ENCODE measurements at regions not wholly inside any gene's neighbourhood (a gene's known extent, or its start where the extent isn't known, plus 50 kb on each side); places are given as distances from the start of the nearest gene placed in this dataset.

DNA sequence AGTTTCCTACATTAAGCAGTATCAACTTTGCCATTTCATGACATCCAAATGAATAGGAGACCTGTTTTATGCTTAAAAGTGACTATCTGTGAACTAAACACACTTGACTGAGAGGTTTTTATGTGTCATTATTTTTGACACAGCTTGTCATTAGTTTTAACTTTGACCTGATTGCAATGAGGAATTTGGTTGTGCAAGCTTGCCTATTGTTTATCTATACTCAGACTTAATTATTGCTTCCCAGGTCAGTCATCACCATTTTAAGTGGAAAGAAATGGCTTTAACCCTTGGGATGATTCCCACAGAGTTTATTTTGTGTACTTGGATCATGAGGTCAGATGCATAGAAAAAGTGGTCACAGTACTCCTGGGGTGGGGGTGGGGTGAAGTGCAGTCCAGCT, 171.0 kb upstream of the PRICKLE1 start:
- TF ChIP-seq, protein P1, sequence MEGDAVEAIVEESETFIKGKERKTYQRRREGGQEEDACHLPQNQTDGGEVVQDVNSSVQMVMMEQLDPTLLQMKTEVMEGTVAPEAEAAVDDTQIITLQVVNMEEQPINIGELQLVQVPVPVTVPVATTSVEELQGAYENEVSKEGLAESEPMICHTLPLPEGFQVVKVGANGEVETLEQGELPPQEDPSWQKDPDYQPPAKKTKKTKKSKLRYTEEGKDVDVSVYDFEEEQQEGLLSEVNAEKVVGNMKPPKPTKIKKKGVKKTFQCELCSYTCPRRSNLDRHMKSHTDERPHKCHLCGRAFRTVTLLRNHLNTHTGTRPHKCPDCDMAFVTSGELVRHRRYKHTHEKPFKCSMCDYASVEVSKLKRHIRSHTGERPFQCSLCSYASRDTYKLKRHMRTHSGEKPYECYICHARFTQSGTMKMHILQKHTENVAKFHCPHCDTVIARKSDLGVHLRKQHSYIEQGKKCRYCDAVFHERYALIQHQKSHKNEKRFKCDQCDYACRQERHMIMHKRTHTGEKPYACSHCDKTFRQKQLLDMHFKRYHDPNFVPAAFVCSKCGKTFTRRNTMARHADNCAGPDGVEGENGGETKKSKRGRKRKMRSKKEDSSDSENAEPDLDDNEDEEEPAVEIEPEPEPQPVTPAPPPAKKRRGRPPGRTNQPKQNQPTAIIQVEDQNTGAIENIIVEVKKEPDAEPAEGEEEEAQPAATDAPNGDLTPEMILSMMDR (IDR thresholded peaks at IDR 0.05): no peak
- no peak overlapping the region for H3K27ac ChIP-seq

DNA sequence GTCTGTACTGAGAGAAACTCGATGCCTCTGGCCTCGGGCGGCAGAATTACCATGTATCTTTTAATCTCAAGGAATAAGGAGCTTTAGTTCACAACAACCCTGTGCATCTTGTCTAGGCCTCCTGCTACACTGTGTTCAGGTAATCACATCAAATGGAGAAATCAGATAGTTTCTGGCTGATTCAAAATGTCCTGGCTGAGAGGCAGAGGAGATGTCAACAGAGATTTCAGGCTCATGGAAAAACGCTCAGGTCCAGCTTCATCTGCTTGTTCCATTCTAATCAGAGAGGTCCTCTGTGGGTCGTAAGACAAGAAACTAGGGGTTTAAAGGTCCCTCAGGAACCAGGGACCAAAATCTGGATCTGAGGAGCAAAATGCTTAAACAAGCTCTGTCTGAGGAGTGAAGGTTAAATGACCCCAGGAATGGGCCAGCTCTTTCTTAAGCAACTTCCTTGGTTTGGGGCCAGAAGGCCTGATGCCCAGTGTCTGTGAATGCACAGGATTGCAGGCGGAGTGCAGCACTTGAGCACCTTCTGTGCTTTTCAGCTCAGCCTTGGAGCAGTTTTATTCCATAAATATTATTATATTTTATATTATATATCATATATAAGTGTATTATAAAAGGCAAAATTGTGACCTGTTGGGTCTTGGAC, 170.2 kb upstream of the PRICKLE1 start:
- H3K27ac ChIP-seq: no peak overlapping the region

More for the DNA sequence above, 171.0 kb upstream of the PRICKLE1 start:
- H3K4me3 ChIP-seq: no peak overlapping the region
- DNase-seq (ENCODE audit: low spot score): no peak

DNA sequence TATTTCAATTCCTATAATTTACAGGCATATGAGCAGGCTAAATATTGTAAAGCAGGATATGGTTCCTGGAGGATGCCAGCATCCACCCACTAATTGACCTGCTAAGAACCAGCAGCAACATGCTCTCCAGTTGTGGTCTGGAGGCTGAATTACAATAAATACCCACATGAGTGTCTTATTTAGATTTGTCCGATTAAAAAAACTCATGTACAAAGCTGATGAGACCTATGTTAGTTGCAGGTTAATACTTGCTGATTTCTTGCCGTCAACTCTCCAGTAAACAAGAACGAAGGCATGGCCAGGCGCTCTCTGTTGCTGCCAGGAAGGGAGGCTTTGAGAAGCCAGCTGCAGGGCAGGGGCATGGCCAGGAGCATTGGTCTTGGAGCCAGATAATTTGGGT, 169.3 kb upstream of the PRICKLE1 start:
- H3K27ac ChIP-seq: no peak overlapping the region
- no peak for DNase-seq (ENCODE audit: low spot score)
- H3K4me3 ChIP-seq: no peak overlapping the region
- TF ChIP-seq, protein P1 (IDR thresholded peaks at IDR 0.05): no peak

More for the DNA sequence above, 170.2 kb upstream of the PRICKLE1 start:
- H3K4me3 ChIP-seq: no peak overlapping the region
- TF ChIP-seq, protein P1 (IDR thresholded peaks at IDR 0.05): no peak
- no peak for DNase-seq (ENCODE audit: low spot score)

DNA sequence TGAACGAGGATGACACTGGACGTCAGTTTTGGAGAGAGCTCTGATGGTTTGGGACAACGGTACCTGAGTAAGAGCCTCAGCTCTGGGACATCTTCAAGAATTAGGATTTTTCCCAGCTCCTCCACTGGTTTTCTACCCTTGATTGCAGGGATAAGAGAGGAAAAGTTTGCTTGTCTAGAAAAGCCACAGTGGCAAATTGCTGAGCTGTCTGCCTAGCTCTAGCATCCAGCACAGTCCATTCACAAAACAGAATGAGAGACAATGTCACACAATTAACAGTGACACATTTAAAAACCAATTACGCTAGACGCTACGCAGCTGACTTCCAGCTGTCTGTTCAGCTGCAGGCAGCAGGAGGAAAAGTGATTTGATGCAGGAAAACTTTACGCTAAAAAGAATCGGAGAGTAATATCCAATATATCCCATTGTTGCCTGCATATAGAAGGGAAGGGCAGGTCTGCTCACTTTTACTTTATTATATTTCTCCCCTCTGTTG, 168.1 kb upstream of the PRICKLE1 start:
- TF ChIP-seq, protein P1 (IDR thresholded peaks at IDR 0.05): no peak
- DNase-seq (ENCODE audit: low spot score): no peak
- Histone ChIP-seq H3K27ac (no peak overlapping the region), H3K4me3 (no peak overlapping the region)

DNA sequence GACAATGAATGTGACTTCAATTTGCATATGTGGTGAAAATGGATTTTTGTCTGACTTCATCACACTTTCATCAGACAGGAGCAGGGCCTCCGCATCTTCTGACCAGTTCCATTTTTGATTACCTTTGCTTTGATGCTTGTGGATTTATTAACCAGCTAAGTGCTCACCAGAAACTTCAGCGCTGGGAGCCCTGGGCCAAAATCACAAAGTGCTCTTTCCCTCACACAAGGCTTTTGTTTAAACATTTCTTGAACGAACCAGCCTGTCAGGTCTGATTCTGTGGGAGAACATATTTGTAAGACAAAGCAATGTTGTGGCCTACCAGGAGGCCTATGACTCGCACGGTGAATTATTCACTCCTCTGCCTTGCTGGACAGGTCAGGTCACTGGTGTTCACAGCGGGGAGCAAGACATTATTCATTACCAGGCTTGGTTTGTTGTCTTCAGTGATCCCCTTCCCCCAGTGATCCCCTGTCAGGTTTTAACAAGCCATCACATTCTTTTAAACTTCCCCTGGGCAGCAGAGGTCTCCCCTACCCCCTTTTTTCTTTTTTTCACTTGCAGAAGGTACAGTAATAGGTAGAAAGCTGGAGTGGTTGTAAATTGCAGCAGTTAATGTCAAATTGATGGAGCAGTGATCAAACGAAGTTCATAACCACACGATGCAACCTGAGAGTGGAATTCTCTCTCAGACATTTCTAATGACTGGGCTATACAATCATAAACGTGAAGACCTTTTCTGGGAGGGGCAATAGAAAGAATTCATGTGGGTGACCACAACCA, 167.5 kb upstream of the PRICKLE1 start:
- TF ChIP-seq, protein P1 (IDR thresholded peaks at IDR 0.05): no peak
- H3K27ac ChIP-seq: no peak overlapping the region
- no peak overlapping the region for H3K4me3 ChIP-seq
- DNase-seq (ENCODE audit: low spot score): no peak

DNA sequence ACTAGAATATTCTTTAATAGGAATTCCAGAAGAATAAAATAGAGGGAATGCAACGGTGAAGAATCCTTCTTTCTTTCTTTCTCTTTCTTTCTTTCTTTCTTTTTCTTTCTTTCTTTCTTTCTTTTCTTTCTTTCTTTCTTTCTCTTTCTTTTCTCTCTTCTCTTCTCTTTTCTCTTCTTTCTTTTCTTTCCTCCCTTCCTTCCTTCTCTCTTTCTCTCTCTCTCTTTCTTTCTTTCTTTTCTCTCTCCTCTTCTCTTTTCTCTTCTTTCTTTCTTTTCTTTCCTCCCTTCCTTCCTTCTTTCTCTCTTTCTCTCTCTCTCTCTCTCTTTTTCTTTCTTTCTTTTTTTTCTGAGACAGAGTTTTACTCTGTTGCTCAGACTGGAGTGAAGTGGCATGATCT, 160.8 kb upstream of the PRICKLE1 start:
- no peak overlapping the region for H3K27ac ChIP-seq
- DNase-seq (ENCODE audit: low spot score): no peak
- TF ChIP-seq, protein P1 (IDR thresholded peaks at IDR 0.05): no peak
- no peak overlapping the region for H3K4me3 ChIP-seq

All from coronary artery (tissue), 2 donors.